C4-2B (cell line): ENCODE measurements at regions not wholly inside any gene's neighbourhood (a gene's known extent, or its start where the extent isn't known, plus 50 kb on each side); places are given as distances from the start of the nearest gene placed in this dataset.

Experiments used
- H3K27ac ChIP-seq: fragments of 450-650 bp; 2 replicates; pipeline ENCODE4 v1.5.1; 2017
- ZFX ChIP-seq: fragments of 450-650 bp; IDR thresholded peaks from 2 replicates; pipeline ENCODE4 v1.6.1; 2017
- TF ChIP-seq, protein P1 (sequence below): fragments of 450-650 bp; conservative IDR thresholded peaks from 2 replicates; pipeline ENCODE4 v1.5.1; 2017; ENCODE audit warnings: mild to moderate bottlenecking

GRCh38 chr2:120579916-120580685, 155.6 kb upstream of the GLI2 start:
- no peak for TF ChIP-seq ZFX
- TF ChIP-seq, protein P1, sequence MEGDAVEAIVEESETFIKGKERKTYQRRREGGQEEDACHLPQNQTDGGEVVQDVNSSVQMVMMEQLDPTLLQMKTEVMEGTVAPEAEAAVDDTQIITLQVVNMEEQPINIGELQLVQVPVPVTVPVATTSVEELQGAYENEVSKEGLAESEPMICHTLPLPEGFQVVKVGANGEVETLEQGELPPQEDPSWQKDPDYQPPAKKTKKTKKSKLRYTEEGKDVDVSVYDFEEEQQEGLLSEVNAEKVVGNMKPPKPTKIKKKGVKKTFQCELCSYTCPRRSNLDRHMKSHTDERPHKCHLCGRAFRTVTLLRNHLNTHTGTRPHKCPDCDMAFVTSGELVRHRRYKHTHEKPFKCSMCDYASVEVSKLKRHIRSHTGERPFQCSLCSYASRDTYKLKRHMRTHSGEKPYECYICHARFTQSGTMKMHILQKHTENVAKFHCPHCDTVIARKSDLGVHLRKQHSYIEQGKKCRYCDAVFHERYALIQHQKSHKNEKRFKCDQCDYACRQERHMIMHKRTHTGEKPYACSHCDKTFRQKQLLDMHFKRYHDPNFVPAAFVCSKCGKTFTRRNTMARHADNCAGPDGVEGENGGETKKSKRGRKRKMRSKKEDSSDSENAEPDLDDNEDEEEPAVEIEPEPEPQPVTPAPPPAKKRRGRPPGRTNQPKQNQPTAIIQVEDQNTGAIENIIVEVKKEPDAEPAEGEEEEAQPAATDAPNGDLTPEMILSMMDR, result no peak
- H3K27ac ChIP-seq, result no peak overlapping the region

GRCh38 chr2:120580709-120581108, 155.0 kb upstream of the GLI2 start:
- H3K27ac ChIP-seq, result no peak overlapping the region
- TF ChIP-seq, protein P1, result no peak
- no peak for TF ChIP-seq ZFX

DNA sequence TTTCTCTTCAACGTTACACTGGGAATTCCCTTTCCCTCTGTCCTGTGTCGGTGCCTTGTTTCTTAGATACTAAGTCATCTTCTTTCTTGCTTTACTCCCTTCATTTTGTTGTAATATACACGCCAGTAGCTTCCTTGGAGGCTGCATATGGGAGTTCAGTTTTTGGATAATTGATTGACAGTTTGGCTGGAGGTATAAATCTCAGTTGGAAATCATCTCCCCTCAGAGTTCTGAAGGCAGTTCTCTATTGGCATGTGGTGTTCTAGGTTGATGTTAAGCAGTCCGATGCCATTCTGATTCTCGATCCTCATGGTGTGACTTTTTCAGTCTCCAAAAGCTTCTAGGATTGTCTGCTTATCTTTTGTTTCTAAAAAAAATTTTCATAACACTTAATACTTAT, 152.5 kb upstream of the GLI2 start:
- TF ChIP-seq, protein P1, result no peak
- TF ChIP-seq ZFX, result no peak
- H3K27ac ChIP-seq, result no peak overlapping the region

- TF ChIP-seq, protein P1, result no peak
- TF ChIP-seq ZFX, result no peak
- no peak overlapping the region for H3K27ac ChIP-seq
Observed at GRCh38 chr2:120583851-120584570, 151.7 kb upstream of the GLI2 start.

DNA sequence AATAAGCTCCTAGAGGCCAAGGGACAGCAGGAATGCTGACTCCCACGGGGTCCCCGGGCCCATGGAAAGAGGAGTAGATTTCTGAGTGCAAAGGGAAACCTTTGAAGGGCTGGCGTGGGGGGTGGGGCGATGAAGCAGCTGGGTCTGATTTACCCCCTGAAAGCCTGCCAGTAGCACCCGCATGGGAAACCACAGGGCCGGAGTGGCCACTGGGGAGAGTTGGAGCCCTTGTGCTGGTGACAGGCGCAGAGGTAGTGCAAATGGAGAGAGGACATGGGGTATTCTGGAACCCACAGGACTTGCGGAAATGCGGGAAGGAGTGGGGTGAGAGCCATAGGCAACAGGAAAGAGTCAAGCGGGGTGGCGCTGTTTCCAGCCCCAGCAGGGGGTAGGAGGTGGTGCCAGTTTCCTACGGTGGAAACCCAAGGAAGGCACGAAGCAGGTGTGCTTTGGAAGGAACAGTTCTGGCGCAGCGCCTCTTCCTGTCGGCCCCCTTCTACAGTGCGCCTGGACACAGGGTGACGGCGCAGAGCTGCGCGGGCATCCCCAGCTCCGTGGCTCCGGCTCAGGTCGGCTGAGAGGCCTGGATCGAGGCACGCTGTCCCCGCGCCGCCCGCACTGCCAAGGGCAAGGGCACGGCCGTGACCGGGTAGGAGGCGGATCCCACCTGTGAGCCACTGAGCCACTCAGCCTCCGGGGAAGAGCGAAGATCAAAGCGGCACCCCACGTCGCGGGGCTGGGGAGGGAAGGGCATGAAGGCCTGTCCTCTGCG, 149.0 kb upstream of the GLI2 start:
- TF ChIP-seq, protein P1, result no peak
- TF ChIP-seq ZFX, result no peak
- H3K27ac ChIP-seq, result no peak overlapping the region

- no peak overlapping the region for H3K27ac ChIP-seq
- TF ChIP-seq, protein P1, result no peak
- TF ChIP-seq ZFX, result no peak
Observed at GRCh38 chr2:120587279-120587996, 148.2 kb upstream of the GLI2 start.
